Stomach (tissue), 8 donors: ENCODE measurements at regions not wholly inside any gene's neighbourhood (a gene's known extent, or its start where the extent isn't known, plus 50 kb on each side); places are given as distances from the start of the nearest gene placed in this dataset.
"Not testable (repeated sequence)": the region's sequence is repeated elsewhere in the genome, so short reads cannot be mapped to it uniquely, and the experiment has no call there.

Source experiments
- DNase-seq, 2 donors: peaks; one replicate each; pipeline versions ENCODE4 v3.0.0 to v3.0.0-alpha.2; 2013 to 2019
- H3K27ac ChIP-seq, 5 donors: fragments of 200-600 bp in 4 of 5; sonication (generic) in 4 of 5; one replicate each; pipeline ENCODE4 v1.5.1; 2013 to 2019; ENCODE audit warnings: mild to moderate bottlenecking in 1 of 5, moderate library complexity in 1 of 5
- H3K27me3 ChIP-seq, 3 donors: fragments of 200-600 bp; sonication (generic); one replicate each; pipeline ENCODE4 v1.5.1; 2017 to 2019; ENCODE audit warnings: mixed run types in 1 of 3
- H3K36me3 ChIP-seq, 4 donors: fragments of 200-600 bp; sonication (generic); 1 replicate in 3 of 4; 2 replicates in 1 of 4; pipeline ENCODE4 v1.5.1; 2016 to 2019
- H3K4me1 ChIP-seq, 4 donors: fragments of 200-600 bp; sonication (generic); one replicate each; pipeline ENCODE4 v1.5.1; 2016 to 2019
- H3K4me3 ChIP-seq, 4 donors: fragments of 200-600 bp; sonication (generic) in 3 of 4; one replicate each; pipeline ENCODE4 v1.5.1; 2016 to 2019; ENCODE audit warnings: mild to moderate bottlenecking in 1 of 4
- H3K9me3 ChIP-seq, 4 donors: fragments of 200-600 bp; sonication (generic); one replicate each; pipeline ENCODE4 v1.5.1; 2016 to 2019
- CTCF ChIP-seq, 7 experiments: fragments of 450-650 bp in 4 of 7; fragments of 200-600 bp in 3 of 7; sonication (generic) in 3 of 7; IDR thresholded peaks; one replicate each; pipeline ENCODE4 v1.5.1; 2016 to 2019; ENCODE audit warnings: antibody characterized with exemption in 7 of 7, control low read depth in 2 of 7, mild to moderate bottlenecking in 1 of 7
- EP300 ChIP-seq: sonication (generic); formaldehyde crosslinking; IDR thresholded peaks from one replicate; pipeline ENCODE4 v1.6.1; 2017; ENCODE audit warnings: antibody characterized with exemption
- POLR2A ChIP-seq, 4 donors: fragments of 450-650 bp; IDR thresholded peaks; one replicate each; pipeline ENCODE4 v1.6.1; 2016; ENCODE audit warnings: antibody characterized with exemption in 4 of 4, control low read depth in 2 of 4, mild to moderate bottlenecking in 1 of 4, moderate library complexity in 1 of 4
- POLR2AphosphoS5 ChIP-seq, 3 donors: sonication (generic); formaldehyde crosslinking; IDR thresholded peaks; one replicate each; pipeline ENCODE4 v1.6.1; 2016; ENCODE audit warnings: antibody characterized with exemption in 3 of 3
- WGBS, 5 donors: extraction: QIAGEN DNeasy Blood & Tissue Kit in 3 of 5; methylation state at CpG; one replicate each; pipeline versions ENCODE4 v1.1.5 to v1.1.7; 2013 to 2018; 5-methylcytosine and 5-hydroxymethylcytosine counted together
- intact Hi-C: fragments of 100-400 bp; cut with DNase I; formaldehyde crosslinking; loops from one replicate; pipeline ENCODE4 v1.15.1; 2023; ENCODE audit warnings: low total_unique reads
- donor health status: healthy with polysubstance abuse.
- donor health status: Bipolar disorder and iron deficiency.
- donor health status: healthy.

DNA sequence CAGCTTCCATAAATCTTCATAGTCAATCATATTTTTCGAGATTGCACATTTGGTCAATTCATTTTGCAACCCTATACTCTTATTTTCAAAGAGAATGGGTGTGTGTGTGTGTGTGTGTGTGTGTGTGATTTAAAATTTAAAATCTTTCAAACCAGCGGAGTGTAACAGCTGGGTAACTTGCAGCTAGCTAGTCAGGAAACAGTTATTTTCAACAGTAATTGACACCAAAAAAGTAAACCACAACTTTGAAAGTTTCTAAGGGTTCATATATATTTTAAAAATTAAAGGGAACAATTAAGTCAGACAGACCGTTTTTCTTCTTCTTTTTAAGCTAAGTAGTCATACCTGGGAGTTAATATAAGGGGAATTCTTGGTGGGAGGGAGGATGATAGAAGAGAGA is 57.0 kb downstream of the PRR18 start:
- H3K27me3 ChIP-seq = peaks cover 0 to 28% (median 24%) of the 10 kb centered on the region in 3 donors
- TF ChIP-seq POLR2A (IDR thresholded peaks at IDR 0.05) (no peak), CTCF (IDR thresholded peaks at IDR 0.05) (no peak), POLR2AphosphoS5 (IDR thresholded peaks at IDR 0.05) (no peak), EP300 (no peak)
- no peak overlapping the region for H3K27ac ChIP-seq
- peaks cover 8 to 15% (median 10%) of the 10 kb centered on the region in 4 donors for H3K4me1 ChIP-seq
- intact Hi-C loops = no loop called here
- no peaks in the 10 kb centered on the region for H3K9me3 ChIP-seq
- H3K4me3 ChIP-seq = no peak overlapping the region
- no peak for DNase-seq
- no peaks in the 10 kb centered on the region for H3K36me3 ChIP-seq
- 56 to 68% (median 68%) methylated on average over 3 of the region's 3 CpGs for WGBS, 5 donors

- DNase-seq, H3K4me3 ChIP-seq, H3K36me3 ChIP-seq, H3K27ac ChIP-seq, H3K9me3 ChIP-seq, intact Hi-C loops: not testable (repeated sequence)
- Histone ChIP-seq H3K4me1 (peaks cover 8 to 13% (median 10%) of the 10 kb centered on the region in 4 donors), H3K27me3 (peaks cover 0 to 26% (median 19%) of the 10 kb centered on the region in 3 donors)
- WGBS, 5 donors = 75 to 85% (median 84%) methylated on average over 16 of the region's 16 CpGs
Observed at GRCh38 chr6:166249061-166249785, 59.0 kb downstream of the PRR18 start.

DNA sequence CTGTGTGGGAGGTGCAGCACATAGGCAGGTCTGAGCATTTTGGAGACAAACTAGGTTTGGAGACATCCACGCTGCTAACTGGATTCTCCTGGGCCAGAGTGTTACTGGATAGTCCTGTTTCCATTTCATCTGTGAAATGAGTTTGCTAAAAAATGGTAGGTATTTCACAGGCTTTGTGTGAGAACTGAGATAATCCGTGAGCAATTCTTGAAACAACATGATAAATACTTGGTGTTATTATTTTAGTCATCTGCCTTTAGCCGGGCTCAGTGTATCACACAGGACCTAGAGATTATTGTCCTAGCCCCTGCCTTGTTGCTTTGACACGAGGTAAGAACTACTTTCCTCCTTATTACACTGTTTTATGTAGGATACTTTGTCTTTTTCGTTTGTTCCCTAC is 63.0 kb downstream of the PRR18 start:
- intact Hi-C loops = no loop called here
- Histone ChIP-seq H3K4me1 (no peaks in the 10 kb centered on the region), H3K4me3 (no peak overlapping the region), H3K27me3 (peaks cover 0 to 31% (median 0%) of the 10 kb centered on the region in 3 donors), H3K36me3 (no peaks in the 10 kb centered on the region), H3K9me3 (no peaks in the 10 kb centered on the region), H3K27ac (no peak overlapping the region)
- TF ChIP-seq CTCF (IDR thresholded peaks at IDR 0.05) (no peak), POLR2AphosphoS5 (IDR thresholded peaks at IDR 0.05) (no peak), POLR2A (IDR thresholded peaks at IDR 0.05) (no peak), EP300 (no peak)
- DNase-seq = no peak
- 66 to 73% (median 70%) methylated on average over 5 of the region's 5 CpGs for WGBS, 5 donors

DNA sequence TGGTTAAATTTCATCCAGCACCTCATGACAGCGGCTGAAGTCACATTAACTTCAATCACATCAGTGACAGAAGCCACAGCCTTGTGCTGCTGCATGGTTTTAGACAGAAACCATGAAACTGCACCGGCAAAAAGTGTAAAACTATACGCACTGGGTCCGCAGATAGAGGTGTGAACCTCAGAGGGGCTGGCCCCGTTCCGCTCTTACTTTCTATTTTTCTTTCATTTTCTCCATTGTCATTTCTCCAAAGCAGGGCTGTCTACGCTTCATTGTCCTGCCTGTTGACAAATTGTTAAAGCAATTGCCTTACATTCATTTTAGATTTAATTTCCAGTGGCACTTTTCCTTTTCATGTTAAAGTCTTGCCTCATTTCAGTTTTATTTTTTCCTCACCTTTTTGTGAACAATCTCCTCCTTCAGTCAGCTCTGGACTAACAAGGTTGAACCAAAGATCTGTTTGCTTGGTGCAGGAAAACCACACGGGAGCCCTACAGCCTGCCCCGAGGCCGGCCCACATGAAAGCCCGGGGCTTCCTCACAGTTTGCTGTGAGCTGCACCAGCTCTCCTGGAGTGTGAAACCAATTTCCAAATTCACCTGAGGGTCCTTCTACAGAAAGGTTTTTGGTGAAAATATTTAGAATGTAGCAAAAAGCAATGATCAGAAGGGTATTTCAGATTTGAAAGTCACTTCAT is 63.7 kb downstream of the PRR18 start:
- Histone ChIP-seq H3K27me3 (peaks cover 0 to 32% (median 0%) of the 10 kb centered on the region in 3 donors), H3K36me3 (no peaks in the 10 kb centered on the region), H3K4me3 (no peak overlapping the region), H3K9me3 (no peaks in the 10 kb centered on the region), H3K4me1 (no peaks in the 10 kb centered on the region), H3K27ac (no peak overlapping the region)
- DNase-seq = no peak
- intact Hi-C loops = no loop called here
- TF ChIP-seq POLR2AphosphoS5 (IDR thresholded peaks at IDR 0.05) = no peak
- no peak for TF ChIP-seq CTCF (IDR thresholded peaks at IDR 0.05)
- TF ChIP-seq POLR2A (IDR thresholded peaks at IDR 0.05) = no peak
- no peak for TF ChIP-seq EP300
- 42 to 56% (median 48%) methylated on average over 11 of the region's 11 CpGs for WGBS, 5 donors

GRCh38 chr6:166242888-166243287 is 65.3 kb downstream of the PRR18 start:
- WGBS, 5 donors = 73 to 84% (median 80%) methylated on average over 4 of the region's 4 CpGs
- intact Hi-C loops = no loop called here

More at GRCh38 chr6:166242888-166243287, 65.3 kb downstream of the PRR18 start:
- Histone ChIP-seq H3K4me3 (no peak overlapping the region), H3K9me3 (no peaks in the 10 kb centered on the region), H3K36me3 (no peaks in the 10 kb centered on the region), H3K4me1 (no peaks in the 10 kb centered on the region), H3K27me3 (peaks cover 0 to 32% (median 0%) of the 10 kb centered on the region in 3 donors), H3K27ac (no peak overlapping the region)
- DNase-seq = no peak
- no peak for TF ChIP-seq EP300
- no peak for TF ChIP-seq POLR2AphosphoS5 (IDR thresholded peaks at IDR 0.05)
- no peak for TF ChIP-seq CTCF (IDR thresholded peaks at IDR 0.05)
- no peak for TF ChIP-seq POLR2A (IDR thresholded peaks at IDR 0.05)
